GM23338 (cell line): ENCODE measurements at regions not wholly inside any gene's neighbourhood (a gene's known extent, or its start where the extent isn't known, plus 50 kb on each side); places are given as distances from the start of the nearest gene placed in this dataset.

Experiments used
- ATAC-seq: fragments of 200-7000 bp; cut with Tn5 transposase; 3 replicates; pipeline ENCODE4 v1.9.1; 2020
- DNase-seq: peaks from one replicate; pipeline ENCODE4 v3.0.0-alpha.2; 2015; ENCODE audit warnings: low spot score
- H2AFZ ChIP-seq: fragments of 200-600 bp; sonication (generic); 2 replicates; pipeline ENCODE4 v1.8.0; 2016; ENCODE audit warnings: antibody characterized with exemption, mild to moderate bottlenecking, moderate library complexity
- H3F3A ChIP-seq: fragments of 200-600 bp; sonication (generic); replicated peaks from 2 replicates; pipeline ENCODE4 v1.8.0; 2017; ENCODE audit warnings: antibody characterized with exemption, mixed run types, low read depth
- H3K27ac ChIP-seq: fragments of 200-600 bp; sonication (generic); 2 replicates; pipeline ENCODE4 v1.6.1; 2016; ENCODE audit warnings: low read depth
- H3K27me3 ChIP-seq: fragments of 200-600 bp; sonication (generic); 2 replicates; pipeline ENCODE4 v1.8.0; 2016; ENCODE audit warnings: mild to moderate bottlenecking, mixed run types, moderate library complexity; ENCODE audit not compliant: insufficient read depth
- H3K36me3 ChIP-seq: fragments of 200-600 bp; sonication (generic); 2 replicates; pipeline ENCODE4 v1.8.0; 2016; ENCODE audit warnings: mild to moderate bottlenecking; ENCODE audit not compliant: insufficient read depth
- H3K4me1 ChIP-seq: fragments of 200-600 bp; sonication (generic); 2 replicates; pipeline ENCODE4 v1.8.0; 2016; ENCODE audit warnings: mild to moderate bottlenecking, moderate library complexity; ENCODE audit not compliant: insufficient read depth
- H3K4me2 ChIP-seq: fragments of 200-600 bp; sonication (generic); 2 replicates; pipeline ENCODE4 v1.7.1; 2017; ENCODE audit warnings: mixed run types
- H3K4me3 ChIP-seq: fragments of 200-600 bp; sonication (generic); 2 replicates; pipeline ENCODE4 v1.6.1; 2016; ENCODE audit warnings: mixed run types
- H3K79me2 ChIP-seq: fragments of 200-600 bp; sonication (generic); replicated peaks from 2 replicates; pipeline ENCODE4 v1.8.0; 2017; ENCODE audit warnings: mild to moderate bottlenecking; ENCODE audit not compliant: insufficient read depth
- H3K9me2 ChIP-seq: fragments of 200-600 bp; sonication (generic); 2 replicates; pipeline ENCODE4 v1.8.0; 2017; ENCODE audit not compliant: insufficient read depth
- H4K20me1 ChIP-seq: fragments of 200-600 bp; sonication (generic); replicated peaks from 2 replicates; pipeline ENCODE4 v1.8.0; 2017; ENCODE audit warnings: mild to moderate bottlenecking; ENCODE audit not compliant: insufficient read depth
- H3K27ac Mint-ChIP-seq: 2 replicates; pipeline ENCODE4 v1.8.0; 2020; ENCODE audit warnings: inconsistent platforms, mild to moderate bottlenecking, moderate library complexity, mixed read lengths
- H3K27me3 Mint-ChIP-seq: 3 replicates; pipeline ENCODE4 v1.8.0; 2022; ENCODE audit warnings: low read depth, mild to moderate bottlenecking, moderate library complexity, mixed read lengths, inconsistent platforms; ENCODE audit not compliant: insufficient read depth, poor library complexity
- H3K36me3 Mint-ChIP-seq: 3 replicates; pipeline ENCODE4 v1.8.0; 2021; ENCODE audit warnings: low read depth, mild to moderate bottlenecking, inconsistent platforms, moderate library complexity, mixed read lengths
- H3K4me1 Mint-ChIP-seq: 3 replicates; pipeline ENCODE4 v1.8.0; 2020; ENCODE audit warnings: mild to moderate bottlenecking, inconsistent platforms, mixed read lengths
- H3K4me3 Mint-ChIP-seq: 3 replicates; pipeline ENCODE4 v1.8.0; 2021; ENCODE audit warnings: moderate library complexity, mild to moderate bottlenecking, inconsistent platforms, mixed read lengths
- H3K9me3 Mint-ChIP-seq: 3 replicates; pipeline ENCODE4 v1.8.0; 2020; ENCODE audit warnings: moderate library complexity, mild to moderate bottlenecking, inconsistent platforms, mixed read lengths
- CREB1 ChIP-seq: fragments of 250-450 bp; sonication (Bioruptor Pico); IDR thresholded peaks from 2 replicates; pipeline ENCODE4 v1.5.0; 2020; ENCODE audit warnings: low read depth, mild to moderate bottlenecking, moderate library complexity
- EZH2 ChIP-seq: fragments of 200-600 bp; sonication (generic); IDR thresholded peaks from one replicate; pipeline ENCODE4 v1.8.0; 2017; ENCODE audit warnings: antibody characterized with exemption, mild to moderate bottlenecking, low read depth; ENCODE audit not compliant: unreplicated experiment
- EZH2phosphoT487 ChIP-seq: fragments of 200-600 bp; sonication (generic); IDR thresholded peaks from one replicate; pipeline ENCODE4 v1.8.1; 2018; ENCODE audit warnings: antibody characterized with exemption; ENCODE audit not compliant: unreplicated experiment
- JUNB ChIP-seq: IDR thresholded peaks from one replicate; pipeline ENCODE4 v1.6.1; 2016; ENCODE audit warnings: antibody characterized with exemption; ENCODE audit not compliant: unreplicated experiment
- NANOG ChIP-seq: IDR thresholded peaks from 2 replicates; pipeline ENCODE4 v1.6.1; 2016; ENCODE audit warnings: antibody characterized with exemption, borderline replicate concordance
- STAT1 ChIP-seq: IDR thresholded peaks from one replicate; pipeline ENCODE4 v1.6.1; 2016; ENCODE audit warnings: antibody characterized with exemption; ENCODE audit not compliant: unreplicated experiment
- ZNF331 ChIP-seq: fragments of 250-450 bp; sonication (Bioruptor Pico); IDR thresholded peaks from 2 replicates; pipeline ENCODE4 v1.5.0; 2020; ENCODE audit warnings: low read depth, mild to moderate bottlenecking, moderate library complexity
- TF ChIP-seq, protein P1 (sequence below): IDR thresholded peaks from 2 replicates; pipeline ENCODE4 v1.6.1; 2016; ENCODE audit warnings: antibody characterized with exemption
- TF ChIP-seq, protein P2 (sequence below): fragments of 250-450 bp; sonication (Bioruptor Pico); IDR thresholded peaks from 2 replicates; pipeline ENCODE4 v1.5.0; 2020; ENCODE audit warnings: mild to moderate bottlenecking, moderate library complexity

DNA sequence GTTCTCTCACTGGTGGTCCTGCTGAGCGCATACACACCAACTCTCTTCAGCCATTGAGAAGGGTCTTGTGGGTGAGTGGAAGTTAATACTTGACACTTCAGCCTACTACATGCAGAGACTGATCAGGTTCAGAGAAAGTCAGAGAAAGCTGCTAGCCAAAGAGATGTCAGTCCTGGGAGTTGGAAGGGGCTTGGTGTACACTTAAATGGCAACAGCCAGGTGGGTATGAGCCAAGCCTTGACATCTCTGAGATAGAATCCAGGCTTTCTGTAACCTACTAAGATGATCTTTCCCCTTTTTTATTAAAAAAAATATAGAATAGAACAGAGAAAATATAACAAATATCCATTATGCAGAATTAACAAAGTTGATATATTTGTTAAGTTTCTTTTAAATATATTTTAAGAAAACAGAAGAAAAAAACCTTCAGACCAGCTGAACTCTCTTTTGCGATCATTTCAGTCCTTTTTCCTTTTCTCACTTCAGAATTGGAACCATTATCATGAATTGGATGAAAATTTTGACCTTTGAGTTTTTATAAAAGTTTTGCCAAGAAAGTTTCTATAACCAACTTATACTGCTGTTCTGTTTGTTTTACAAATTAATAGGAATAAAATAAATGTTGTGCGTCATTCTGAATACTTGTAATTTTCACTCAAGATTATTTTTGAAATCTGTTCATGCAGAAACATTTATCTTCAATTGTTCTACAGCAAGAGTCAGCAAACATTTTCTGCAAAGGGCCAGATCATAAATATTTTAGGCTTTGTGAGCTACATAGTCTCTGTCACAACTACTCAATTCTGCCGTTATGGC, 153.0 kb downstream of the RFC3 start:
- ATAC-seq (no peak), DNase-seq (no peak)
- Histone ChIP-seq H3K27ac (no peak overlapping the region), H3K9me2 (no peaks in the 10 kb centered on the region), H3F3A (no peaks in the 10 kb centered on the region), H3K79me2 (no peaks in the 10 kb centered on the region), H3K4me3 (no peak overlapping the region), H3K27me3 (no peaks in the 10 kb centered on the region), H3K4me2 (no peak overlapping the region), H4K20me1 (no peaks in the 10 kb centered on the region), H2AFZ (no peak overlapping the region), H3K4me1 (no peaks in the 10 kb centered on the region), H3K36me3 (no peaks in the 10 kb centered on the region; the same call in 1 of the 2 replicates)
- Mint-ChIP-seq H3K4me3 (no peak overlapping the region), H3K4me1 (no peaks in the 10 kb centered on the region), H3K27ac (no peak overlapping the region), H3K36me3 (no peaks in the 10 kb centered on the region), H3K27me3 (no peaks in the 10 kb centered on the region), H3K9me3 (no peaks in the 10 kb centered on the region)
- TF ChIP-seq, protein P1, sequence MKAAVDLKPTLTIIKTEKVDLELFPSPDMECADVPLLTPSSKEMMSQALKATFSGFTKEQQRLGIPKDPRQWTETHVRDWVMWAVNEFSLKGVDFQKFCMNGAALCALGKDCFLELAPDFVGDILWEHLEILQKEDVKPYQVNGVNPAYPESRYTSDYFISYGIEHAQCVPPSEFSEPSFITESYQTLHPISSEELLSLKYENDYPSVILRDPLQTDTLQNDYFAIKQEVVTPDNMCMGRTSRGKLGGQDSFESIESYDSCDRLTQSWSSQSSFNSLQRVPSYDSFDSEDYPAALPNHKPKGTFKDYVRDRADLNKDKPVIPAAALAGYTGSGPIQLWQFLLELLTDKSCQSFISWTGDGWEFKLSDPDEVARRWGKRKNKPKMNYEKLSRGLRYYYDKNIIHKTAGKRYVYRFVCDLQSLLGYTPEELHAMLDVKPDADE = no peak
- TF ChIP-seq CREB1 (CRISPR knock-in tag) (no peak), ZNF331 (CRISPR knock-in tag) (no peak), JUNB (no peak), EZH2 (no peak), NANOG (no peak), STAT1 (no peak), EZH2phosphoT487 (no peak)
- TF ChIP-seq, protein P2, sequence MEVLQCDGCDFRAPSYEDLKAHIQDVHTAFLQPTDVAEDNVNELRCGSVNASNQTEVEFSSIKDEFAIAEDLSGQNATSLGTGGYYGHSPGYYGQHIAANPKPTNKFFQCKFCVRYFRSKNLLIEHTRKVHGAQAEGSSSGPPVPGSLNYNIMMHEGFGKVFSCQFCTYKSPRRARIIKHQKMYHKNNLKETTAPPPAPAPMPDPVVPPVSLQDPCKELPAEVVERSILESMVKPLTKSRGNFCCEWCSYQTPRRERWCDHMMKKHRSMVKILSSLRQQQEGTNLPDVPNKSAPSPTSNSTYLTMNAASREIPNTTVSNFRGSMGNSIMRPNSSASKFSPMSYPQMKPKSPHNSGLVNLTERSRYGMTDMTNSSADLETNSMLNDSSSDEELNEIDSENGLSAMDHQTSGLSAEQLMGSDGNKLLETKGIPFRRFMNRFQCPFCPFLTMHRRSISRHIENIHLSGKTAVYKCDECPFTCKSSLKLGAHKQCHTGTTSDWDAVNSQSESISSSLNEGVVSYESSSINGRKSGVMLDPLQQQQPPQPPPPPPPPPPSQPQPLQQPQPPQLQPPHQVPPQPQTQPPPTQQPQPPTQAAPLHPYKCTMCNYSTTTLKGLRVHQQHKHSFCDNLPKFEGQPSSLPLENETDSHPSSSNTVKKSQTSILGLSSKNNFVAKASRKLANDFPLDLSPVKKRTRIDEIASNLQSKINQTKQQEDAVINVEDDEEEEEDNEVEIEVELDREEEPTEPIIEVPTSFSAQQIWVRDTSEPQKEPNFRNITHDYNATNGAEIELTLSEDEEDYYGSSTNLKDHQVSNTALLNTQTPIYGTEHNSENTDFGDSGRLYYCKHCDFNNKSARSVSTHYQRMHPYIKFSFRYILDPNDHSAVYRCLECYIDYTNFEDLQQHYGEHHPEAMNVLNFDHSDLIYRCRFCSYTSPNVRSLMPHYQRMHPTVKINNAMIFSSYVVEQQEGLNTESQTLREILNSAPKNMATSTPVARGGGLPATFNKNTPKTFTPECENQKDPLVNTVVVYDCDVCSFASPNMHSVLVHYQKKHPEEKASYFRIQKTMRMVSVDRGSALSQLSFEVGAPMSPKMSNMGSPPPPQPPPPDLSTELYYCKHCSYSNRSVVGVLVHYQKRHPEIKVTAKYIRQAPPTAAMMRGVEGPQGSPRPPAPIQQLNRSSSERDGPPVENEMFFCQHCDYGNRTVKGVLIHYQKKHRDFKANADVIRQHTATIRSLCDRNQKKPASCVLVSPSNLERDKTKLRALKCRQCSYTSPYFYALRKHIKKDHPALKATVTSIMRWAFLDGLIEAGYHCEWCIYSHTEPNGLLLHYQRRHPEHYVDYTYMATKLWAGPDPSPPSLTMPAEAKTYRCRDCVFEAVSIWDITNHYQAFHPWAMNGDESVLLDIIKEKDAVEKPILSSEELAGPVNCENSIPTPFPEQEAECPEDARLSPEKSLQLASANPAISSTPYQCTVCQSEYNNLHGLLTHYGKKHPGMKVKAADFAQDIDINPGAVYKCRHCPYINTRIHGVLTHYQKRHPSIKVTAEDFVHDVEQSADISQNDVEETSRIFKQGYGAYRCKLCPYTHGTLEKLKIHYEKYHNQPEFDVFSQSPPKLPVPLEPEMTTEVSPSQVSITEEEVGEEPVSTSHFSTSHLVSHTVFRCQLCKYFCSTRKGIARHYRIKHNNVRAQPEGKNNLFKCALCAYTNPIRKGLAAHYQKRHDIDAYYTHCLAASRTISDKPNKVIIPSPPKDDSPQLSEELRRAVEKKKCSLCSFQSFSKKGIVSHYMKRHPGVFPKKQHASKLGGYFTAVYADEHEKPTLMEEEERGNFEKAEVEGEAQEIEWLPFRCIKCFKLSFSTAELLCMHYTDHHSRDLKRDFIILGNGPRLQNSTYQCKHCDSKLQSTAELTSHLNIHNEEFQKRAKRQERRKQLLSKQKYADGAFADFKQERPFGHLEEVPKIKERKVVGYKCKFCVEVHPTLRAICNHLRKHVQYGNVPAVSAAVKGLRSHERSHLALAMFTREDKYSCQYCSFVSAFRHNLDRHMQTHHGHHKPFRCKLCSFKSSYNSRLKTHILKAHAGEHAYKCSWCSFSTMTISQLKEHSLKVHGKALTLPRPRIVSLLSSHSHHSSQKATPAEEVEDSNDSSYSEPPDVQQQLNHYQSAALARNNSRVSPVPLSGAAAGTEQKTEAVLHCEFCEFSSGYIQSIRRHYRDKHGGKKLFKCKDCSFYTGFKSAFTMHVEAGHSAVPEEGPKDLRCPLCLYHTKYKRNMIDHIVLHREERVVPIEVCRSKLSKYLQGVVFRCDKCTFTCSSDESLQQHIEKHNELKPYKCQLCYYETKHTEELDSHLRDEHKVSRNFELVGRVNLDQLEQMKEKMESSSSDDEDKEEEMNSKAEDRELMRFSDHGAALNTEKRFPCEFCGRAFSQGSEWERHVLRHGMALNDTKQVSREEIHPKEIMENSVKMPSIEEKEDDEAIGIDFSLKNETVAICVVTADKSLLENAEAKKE = no peak
